T-helper 1 cell treated with Interleukin-12 subunit alpha and Interleukin-12 subunit beta and Interleukin-4 antibody, amounts not matched to agents 30 ng/mL and 1 ng/mL, for 36 hours (primary cell): ENCODE measurements at regions not wholly inside any gene's neighbourhood (a gene's known extent, or its start where the extent isn't known, plus 50 kb on each side); places are given as distances from the start of the nearest gene placed in this dataset.

Experiments used
- intact Hi-C: fragments of 100-400 bp; cut with micrococcal nuclease; formaldehyde crosslinking; loops from one replicate; pipeline ENCODE4 v1.15.1; 2024

DNA sequence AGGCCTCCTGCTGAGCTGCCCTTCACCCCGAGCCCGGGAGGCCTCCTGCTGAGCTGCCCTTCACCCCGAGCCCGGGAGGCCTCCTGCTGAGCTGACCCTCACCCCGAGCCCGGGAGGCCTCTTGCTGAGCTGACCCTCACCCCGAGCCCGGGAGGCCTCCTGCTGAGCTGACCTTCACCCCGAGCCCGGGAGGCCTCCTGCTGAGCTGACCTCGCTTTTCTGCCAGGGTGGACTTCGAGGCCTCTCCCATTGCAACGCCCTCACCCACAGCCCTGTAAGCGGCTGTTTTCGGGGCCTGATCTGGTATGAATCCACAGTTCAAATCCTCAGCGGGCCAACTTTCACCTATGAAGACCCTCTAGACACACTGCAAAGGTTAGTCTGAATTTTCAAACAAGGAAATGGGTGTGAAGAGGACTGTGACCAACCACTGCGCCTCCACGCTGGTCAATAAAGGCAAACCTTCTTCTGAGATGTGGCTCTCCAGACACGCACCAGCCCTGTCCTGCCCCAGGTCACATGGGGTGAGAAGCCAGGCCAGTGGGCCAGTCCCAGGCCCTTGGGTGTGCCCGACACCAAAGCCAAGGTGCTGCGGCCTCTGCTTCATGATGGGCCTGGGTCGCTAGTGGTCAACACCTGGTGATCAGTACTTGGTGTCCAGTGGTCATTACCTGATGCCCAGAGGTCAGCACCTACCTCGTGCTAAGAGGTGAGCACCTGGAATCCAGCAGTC, 225.1 kb upstream of the SALL3 start:
- intact Hi-C loops: no loop called here

DNA sequence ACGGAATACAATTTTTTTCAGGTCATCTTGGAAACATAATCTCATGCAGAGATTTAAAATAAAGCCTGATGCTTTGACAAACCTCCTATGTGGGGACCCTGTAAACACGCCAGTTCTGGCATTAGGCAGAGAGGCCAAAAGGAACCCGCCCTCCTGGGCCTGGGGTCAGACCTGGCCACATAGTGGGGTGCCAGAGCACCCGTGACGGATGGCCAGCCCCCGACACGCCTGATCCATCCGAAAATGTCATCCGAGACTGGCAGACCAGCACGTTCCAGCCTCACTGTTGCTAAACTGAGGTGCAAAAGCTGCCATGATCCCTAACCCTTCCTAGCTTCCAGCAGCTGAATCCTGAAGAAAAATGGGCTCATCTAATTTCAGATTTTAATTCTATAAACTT, 222.6 kb upstream of the SALL3 start:
- intact Hi-C loops: no loop called here

DNA sequence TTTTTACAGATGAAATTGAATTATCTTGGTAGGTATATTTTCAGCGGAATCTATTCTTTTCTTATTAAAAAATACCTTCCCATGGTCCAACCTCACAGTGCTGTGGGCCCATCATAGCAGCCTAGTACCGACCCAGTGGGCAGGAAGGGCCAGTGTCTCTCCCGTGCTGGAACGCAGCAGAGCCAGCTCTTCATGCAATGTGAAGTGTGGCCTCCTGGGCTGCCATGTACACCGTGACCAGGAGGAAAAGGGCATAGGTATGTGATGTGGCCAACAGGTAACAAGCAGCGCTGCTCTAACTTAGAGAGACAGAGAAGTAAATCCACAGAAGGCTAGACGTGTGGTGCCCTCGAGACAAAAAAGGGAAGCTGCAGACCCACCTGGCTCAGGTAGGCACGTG, 221.1 kb upstream of the SALL3 start:
- intact Hi-C loops: no loop called here

DNA sequence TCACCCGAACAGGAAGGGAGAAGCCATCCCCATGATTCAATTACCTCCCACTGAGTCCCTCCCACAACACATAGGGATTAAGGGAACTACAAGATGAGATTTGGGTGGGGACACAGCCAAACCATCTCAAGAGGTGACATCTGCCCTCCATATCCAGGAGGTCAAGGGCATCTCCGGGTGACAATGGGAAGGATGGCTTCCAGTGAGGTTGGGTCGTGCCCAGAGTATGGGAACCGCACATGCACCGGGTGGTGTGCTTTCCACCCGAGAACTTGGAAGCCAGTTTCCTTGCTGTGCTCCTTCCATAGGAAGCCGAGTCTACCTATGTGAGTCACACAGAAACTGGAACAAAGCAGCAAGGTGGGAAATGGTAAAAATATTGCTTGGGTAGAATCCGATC, 216.9 kb upstream of the SALL3 start:
- intact Hi-C loops: no loop called here

DNA sequence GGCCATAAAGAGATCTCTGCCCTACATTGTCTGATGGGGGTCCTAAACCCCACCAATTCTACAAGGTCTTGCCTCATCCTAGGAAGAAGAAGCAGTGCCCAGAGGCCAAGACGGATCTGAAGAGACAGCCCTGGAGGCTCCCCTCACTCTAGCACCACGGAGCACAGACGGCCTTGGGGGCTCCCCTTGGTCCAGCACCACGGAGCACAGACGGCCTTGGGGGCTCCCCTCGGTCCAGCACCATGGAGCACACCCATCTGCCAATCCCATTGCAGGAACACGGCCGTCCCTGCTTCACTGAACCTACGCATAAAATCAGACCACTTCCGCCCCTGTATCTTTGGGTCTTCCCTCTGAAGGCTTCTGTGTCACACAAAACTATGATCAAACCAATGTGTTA, 215.1 kb upstream of the SALL3 start:
- intact Hi-C loops: no loop called here

DNA sequence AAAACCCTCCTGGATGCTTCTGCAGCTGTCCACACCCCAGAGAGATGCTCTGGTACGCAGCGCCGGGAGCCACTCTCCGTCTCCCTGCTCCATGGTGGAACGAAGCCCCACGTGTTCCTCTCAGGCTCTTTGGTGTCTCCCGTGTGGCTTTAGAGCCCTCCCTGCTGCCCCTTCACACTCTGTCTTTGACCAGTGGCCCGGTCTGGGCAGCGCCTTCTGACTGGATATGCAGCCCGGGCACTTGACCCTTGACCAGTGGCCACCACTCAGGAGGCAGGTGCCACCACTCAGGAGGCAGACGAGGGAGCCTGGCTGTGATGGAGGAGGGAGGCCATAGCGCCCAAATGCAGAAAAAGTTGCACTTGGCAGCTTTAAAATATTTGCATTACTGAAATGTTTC, 214.5 kb upstream of the SALL3 start:
- intact Hi-C loops: no loop called here

DNA sequence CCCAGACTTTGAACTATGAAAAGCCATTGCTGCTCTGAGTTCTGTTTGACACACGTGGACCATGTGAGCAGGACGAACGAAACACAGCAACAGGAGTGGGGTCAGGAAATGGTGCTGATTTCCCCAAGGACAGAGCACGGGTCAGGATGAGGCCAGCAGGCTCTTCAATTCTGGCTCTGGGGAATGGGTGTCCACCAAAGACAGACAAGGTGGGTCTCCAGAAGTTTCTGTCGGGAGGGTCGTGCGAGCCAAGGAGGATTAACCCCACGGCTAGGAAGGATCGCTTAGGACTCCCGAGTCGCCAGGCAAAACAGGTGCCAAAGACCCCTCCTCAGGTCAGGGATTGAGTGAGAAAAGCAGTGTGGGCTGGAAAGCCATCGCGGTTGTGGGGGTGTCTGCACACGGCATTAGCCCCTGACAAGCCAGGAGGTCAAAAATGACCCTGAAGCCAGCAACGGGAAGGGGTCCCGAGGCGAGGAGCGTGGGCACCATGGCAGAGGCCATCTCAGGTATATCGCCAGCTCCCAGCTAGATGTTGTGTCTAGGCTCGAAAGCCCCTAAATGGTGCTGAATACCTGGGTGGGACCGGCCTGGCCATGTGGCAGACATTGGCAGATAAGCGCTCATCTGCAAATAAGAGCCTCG, 213.9 kb upstream of the SALL3 start:
- intact Hi-C loops: no loop called here

DNA sequence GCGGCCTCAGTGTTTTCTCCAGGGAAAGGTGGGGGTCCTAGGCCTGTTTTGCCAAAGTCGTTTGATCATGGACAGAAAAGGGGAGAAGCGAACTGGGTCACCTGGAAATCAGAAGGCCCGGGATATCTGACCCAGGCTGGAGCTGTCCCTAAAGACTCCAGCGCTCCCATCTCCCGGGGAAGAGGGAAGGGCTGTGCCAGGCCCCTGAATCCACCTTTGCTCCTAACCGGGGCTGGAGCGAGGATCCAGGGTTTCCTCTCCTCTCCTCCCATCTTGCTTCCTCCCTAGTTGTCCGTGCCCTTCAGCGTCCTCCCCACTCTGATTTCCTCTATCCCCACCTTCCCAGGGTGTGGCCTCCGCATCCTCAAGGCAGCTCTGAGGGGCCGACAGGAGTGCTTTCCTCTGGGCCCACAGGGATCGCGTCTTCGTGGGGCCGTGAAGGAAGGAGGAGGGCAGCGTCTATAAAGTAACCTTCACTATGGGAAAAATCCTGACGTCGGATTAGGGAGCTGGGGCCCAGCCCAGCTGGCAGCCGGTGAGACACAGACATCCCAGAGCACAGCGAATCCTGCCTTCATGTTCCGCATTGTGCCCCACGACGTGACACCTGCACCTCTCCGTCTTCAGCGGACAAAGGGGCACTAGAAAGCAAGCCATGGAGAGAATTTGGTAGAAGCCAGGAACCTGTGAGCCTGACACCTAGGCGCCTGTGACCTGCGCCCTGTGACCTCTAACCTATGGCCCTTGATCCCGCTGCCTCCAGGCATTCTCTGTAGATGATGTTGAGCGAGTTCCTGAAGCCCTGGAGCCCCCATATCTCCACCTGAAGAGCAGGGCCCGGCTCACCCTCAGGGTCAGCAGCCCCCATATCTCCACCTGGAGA, 212.7 kb upstream of the SALL3 start:
- intact Hi-C loops: no loop called here

DNA sequence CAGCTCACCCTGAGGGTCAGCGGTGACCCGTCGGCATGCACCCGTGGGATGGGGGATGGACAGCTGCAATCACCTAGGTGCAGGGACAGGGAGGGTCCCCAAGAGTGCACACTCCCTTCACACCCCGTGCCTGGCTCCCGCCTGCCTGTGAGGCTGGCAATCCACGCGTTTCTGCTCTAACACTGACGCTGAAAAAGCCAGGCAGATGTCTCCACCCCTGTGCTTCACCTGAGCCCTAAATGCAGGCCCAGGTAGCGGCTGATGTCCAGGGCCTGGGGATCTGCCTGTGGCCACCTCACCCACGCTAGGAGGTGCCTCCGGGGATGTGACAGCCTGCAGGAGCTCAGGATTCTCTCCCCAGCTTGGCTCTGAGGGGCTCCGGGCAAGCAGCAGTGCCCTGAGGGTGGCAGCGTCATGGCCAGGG, 212.0 kb upstream of the SALL3 start:
- intact Hi-C loops: no loop called here

DNA sequence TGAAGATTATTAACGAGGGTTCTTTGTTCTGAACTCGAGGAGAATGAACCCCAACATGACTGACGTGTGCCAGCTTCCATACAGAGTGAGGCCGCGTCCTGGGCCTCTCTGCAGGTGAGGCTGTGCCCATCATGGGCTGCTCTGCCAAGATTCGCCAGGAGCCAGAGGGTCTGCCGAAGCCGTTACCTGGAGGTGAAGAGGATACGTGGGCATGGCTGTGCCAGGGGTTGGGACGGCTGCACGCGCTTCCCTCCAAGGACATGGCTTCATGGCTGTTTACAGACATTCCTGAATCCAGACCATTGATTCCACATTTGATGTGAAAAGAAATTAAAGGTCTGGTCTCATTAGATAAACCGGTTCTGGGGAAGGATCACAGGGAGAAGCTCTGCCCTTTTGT, 211.4 kb upstream of the SALL3 start:
- intact Hi-C loops: no loop called here

DNA sequence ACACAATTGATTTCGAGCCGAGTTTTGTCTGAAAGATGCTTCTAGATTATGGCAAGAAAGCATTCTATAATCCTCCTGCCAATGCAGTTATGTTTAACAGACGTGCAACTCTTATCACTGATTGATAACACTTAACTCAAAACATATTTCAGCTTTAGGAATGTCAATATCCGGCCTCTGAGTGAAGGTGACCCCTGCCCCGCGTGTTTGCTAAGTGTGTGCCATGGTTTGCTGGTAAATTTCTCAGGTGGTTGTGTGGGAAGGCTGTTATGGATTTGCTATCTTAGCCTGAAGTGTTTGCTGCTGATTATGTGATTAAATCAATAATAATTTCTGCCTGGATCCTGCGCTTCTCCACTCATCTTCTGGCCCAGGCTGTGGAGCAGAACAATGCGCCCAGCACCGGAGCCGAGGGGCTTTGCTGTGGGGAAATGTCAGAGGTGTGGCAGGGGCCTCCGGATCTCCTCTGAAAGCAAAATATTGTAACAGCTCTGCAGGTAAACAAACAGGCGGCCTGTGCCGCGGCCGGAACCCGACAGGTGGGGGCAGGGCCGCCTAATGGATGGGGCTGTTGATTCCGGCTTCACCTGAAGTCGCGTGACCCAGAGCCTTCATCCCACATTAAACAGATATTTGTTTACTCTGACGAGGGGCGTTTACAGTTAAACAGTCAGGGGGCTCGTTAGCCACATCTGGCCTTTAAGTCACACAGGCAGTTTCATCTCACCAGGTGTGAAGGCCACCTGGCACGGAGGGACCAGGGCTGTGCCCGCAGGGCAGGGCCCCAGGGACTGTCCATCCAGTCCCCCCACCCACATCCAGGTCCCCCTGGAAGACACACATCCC, 210.7 kb upstream of the SALL3 start:
- intact Hi-C loops: no loop called here

DNA sequence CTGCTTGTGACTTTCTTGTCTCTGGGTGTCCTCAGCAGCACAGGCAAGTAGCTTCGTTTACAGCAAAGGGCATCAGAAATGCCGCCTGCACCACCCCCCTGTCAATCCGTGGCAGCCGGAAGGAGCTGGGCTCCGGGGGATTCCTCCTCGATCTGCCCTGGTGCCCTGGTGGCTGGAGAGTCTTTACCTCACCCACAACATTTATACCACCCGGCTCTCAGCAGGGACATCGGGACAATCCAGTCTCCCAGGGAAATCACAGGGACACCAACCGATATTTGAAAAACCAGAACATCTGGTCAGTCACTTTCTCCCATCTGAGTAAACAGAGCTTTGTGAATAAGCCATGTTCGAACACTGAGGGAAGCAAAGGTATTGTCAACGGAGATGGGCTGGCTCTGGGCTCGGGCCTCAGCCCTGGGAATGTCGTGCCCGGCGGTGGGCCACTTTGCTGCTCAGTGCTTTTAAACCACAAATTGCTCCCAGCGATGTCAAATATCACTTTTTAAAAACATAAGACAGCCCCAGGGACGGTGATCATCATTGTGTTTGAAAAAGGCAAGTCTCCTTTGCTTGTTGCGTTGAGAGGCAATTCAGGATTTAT, 210.0 kb upstream of the SALL3 start:
- intact Hi-C loops: no loop called here

DNA sequence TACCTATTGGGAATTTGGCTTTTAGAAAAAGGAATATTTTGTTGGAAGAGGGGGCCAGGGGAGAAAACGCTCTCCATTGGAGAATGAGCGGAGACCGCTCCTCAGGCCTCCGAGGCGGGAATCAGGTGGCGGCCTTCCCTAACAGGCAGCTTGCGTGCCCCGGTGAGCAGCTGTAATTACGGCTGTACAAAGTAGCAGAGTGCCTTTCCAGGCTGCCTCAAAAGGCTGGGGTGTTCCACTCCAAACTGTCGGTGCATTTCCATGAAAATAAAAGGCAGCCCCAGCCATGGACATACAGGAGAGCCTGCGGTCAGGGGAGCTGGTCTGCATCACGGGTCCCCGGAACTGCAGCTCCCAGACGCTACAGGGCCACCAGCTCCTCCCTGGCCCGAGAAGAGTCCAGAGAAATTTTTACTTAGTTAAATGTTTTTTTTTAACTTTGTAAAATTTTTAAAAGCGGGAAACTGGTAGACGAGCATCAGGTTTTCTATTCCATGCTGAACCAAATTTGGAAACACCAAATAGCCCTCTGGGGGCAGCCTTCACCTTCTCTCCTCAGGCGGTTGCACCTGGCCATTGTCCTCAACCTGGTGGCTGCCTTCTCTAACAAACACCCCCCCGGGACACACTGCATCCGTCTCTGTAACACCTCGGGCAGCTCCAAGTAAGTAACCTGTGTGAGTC, 209.3 kb upstream of the SALL3 start:
- intact Hi-C loops: no loop called here

DNA sequence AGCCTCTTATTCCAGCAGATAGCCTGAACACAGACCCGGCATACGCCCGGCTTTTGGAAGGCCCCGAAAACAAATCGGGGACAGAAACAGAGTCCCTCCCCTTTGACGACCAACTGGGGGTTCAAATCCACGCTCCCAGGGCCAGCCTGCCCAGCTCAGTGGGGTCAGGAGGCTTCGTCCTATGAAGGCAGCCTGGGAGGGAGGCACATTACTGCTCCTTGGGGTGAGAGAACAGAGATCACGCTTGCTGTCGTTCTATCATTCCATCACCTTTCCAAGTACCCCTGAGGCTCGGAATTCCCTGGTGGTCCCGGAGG, 208.8 kb upstream of the SALL3 start:
- intact Hi-C loops: no loop called here

DNA sequence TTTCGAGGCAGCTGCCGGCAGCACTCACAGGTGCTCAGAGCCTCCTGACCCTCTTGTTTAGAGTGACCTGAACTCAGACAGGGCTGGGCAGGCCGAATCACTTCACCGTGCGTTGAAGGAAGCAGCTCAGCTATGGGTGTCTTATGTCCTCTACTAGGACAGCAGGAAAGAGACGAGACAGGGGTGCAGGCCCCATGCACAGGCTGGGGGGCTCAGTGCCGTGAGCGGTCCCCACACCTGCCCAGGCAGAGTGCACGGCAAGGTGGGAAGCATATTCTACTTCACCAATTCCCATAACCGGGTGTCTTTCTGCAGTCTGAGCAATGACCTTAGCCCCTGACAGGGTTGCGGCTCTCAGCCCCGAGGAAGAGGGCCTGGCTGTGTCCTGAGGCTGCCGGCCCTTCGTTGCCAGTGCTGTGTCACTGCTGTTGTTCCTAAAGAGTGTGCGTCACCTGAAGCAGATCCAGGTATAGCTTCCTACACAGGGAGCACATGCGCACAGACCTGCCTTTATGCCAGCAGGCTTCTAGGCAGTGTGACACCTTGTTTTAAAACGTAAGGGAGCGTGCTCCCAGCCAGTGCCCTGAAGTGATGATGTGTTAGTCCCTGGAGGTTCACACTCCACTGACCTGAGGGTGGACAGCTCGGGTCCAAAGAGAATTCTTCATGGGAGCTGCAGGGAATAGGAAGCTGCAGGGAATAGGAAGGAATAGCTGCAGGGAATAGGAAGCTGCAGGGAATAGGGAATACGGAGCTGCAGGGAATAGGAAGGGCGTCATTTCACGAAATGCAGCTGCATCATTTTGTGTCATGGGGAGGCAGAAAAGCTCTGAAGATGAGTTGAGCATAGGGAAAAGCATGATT, 207.9 kb upstream of the SALL3 start:
- intact Hi-C loops: no loop called here

DNA sequence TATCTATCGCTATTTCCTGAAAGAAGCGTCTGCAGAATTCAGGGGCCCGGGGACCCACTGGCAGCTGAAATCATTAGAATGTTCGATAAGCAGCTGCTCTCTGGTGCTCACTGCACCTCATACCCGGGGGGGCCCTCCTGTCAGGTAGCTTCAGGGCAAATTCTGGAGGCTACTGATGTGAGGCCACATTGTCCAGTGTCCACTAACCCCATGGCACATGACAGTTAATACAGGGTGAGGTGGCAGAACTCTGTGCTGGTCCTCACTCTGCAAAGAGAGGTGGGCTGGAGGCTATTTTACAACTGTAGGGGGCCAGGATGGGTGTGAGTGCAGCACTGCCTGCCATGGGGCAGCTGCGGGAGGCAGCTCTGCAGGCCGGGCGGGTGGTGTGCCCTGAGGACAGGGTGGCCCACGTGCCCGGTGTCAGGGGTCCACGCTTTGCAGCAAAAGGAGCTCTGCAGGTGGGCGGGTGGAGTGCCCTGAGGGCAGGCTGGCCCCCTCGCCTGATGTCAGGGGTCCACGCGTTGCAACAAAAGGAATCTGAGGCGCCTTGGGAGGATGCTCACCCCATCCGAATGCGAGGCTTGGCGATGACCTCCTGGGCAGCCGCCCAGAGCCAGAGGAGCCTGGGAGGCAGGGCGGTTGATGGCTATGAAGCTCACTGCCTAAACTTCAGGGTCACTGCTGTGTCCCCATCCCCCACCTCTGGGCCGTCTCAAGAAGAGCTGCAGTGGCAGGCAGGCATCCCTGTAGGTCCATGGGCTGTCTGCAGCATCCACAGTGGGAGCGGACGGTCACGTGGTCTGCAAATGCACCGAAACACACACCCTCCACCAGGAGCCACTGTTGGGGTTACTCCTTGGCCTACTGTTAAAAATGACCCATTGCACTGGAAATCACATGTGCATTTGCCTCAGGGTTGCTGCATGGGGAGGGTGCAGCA, 207.0 kb upstream of the SALL3 start:
- intact Hi-C loops: no loop called here

DNA sequence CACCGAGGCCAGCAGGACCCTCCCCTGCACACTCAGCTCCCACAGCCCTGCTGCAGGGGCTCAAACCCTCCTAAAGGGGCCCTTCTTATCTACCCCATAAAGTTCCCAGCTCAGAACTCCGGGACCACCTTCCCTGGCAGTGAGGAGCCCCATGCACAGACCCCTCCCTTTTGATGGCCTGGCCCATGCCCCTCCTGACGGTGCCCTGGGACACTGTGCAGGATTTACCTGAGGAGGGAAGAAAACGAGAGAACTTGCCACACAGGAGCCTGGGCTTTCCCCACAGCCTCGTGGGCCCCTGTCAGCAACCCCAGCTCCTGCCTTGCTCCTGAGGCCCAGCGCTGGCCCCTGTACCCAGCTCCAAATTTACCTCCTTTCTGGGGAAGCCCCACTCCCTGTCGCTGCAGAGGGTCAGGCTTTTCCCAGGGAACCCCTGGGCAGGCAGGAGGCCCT, 206.3 kb upstream of the SALL3 start:
- intact Hi-C loops: no loop called here

DNA sequence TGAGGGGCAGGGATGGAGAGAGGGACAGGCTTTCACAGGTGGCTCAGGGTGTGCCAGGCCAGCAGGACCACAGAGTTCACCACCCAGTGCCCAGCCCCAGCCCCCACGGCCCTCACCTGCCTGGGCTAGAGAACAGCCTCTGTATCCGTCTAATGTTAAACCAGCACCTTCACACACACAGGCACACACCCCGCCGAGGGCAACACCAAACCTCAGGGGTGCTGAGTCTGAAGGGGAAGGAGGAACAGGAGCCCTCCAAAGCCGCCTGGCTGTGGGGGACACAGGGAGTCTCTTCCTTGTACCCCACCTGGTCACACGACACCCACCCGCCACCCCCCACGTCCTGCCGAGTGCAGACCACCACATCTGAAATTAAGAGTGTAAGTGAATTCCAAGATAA, 205.8 kb upstream of the SALL3 start:
- intact Hi-C loops: no loop called here
